GM23248 (cell line): ENCODE measurements at regions not wholly inside any gene's neighbourhood (a gene's known extent, or its start where the extent isn't known, plus 50 kb on each side); places are given as distances from the start of the nearest gene placed in this dataset.

Source experiments
- DNase-seq: peaks from one replicate; pipeline ENCODE4 v3.0.0-alpha.2; 2015
- H2AFZ ChIP-seq: fragments of 200-600 bp; sonication (generic); 2 replicates; pipeline ENCODE4 v1.6.1; 2016; ENCODE audit warnings: antibody characterized with exemption
- H3F3A ChIP-seq: fragments of 200-600 bp; sonication (generic); 2 replicates; pipeline ENCODE4 v1.6.1; 2016; ENCODE audit warnings: mild to moderate bottlenecking, antibody characterized with exemption, mixed run types; ENCODE audit not compliant: insufficient read depth
- H3K27ac ChIP-seq: fragments of 200-600 bp; sonication (generic); 2 replicates; pipeline ENCODE4 v1.5.1; 2016; ENCODE audit warnings: mild to moderate bottlenecking
- H3K27me3 ChIP-seq: fragments of 200-600 bp; sonication (generic); replicated peaks from 2 replicates; pipeline ENCODE4 v1.6.1; 2016; ENCODE audit warnings: mild to moderate bottlenecking; ENCODE audit not compliant: insufficient read depth
- H3K36me3 ChIP-seq: fragments of 200-600 bp; sonication (generic); 2 replicates; pipeline ENCODE4 v1.6.1; 2016; ENCODE audit warnings: low read depth, mild to moderate bottlenecking
- H3K4me1 ChIP-seq: fragments of 200-600 bp; sonication (generic); 2 replicates; pipeline ENCODE4 v1.6.1; 2016; ENCODE audit warnings: mild to moderate bottlenecking; ENCODE audit not compliant: insufficient read depth
- H3K4me2 ChIP-seq: fragments of 200-600 bp; sonication (generic); one replicate; pipeline ENCODE4 v1.6.1; 2016; ENCODE audit warnings: mild to moderate bottlenecking; ENCODE audit not compliant: unreplicated experiment
- H3K4me3 ChIP-seq: fragments of 200-600 bp; sonication (generic); 2 replicates; pipeline ENCODE4 v1.5.1; 2016; ENCODE audit warnings: mild to moderate bottlenecking
- H3K79me2 ChIP-seq: fragments of 200-600 bp; sonication (generic); 2 replicates; pipeline ENCODE4 v1.6.1; 2016; ENCODE audit warnings: mild to moderate bottlenecking; ENCODE audit not compliant: insufficient read depth
- H3K9ac ChIP-seq: fragments of 200-600 bp; sonication (generic); 2 replicates; pipeline ENCODE4 v1.6.1; 2016; ENCODE audit warnings: mild to moderate bottlenecking
- H3K9me2 ChIP-seq: fragments of 200-600 bp; sonication (generic); 2 replicates; pipeline ENCODE4 v1.6.1; 2016; ENCODE audit warnings: mixed run types, mild to moderate bottlenecking, moderate library complexity; ENCODE audit not compliant: insufficient read depth
- H3K9me3 ChIP-seq: fragments of 200-600 bp; sonication (generic); one replicate; pipeline ENCODE4 v1.6.1; 2017; ENCODE audit warnings: low read depth
- H4K20me1 ChIP-seq: fragments of 200-600 bp; sonication (generic); 2 replicates; pipeline ENCODE4 v1.6.0; 2016; ENCODE audit not compliant: insufficient read depth
- EZH2 ChIP-seq: fragments of 200-600 bp; sonication (generic); IDR thresholded peaks from 2 replicates; pipeline ENCODE4 v1.6.1; 2018; ENCODE audit warnings: antibody characterized with exemption, mild to moderate bottlenecking; ENCODE audit not compliant: insufficient read depth, poor library complexity, severe bottlenecking
- EZH2phosphoT487 ChIP-seq: fragments of 200-600 bp; sonication (generic); IDR thresholded peaks from 2 replicates; pipeline ENCODE4 v1.6.1; 2018; ENCODE audit warnings: antibody characterized with exemption, moderate library complexity, mild to moderate bottlenecking, low read depth; ENCODE audit not compliant: insufficient read depth
- WGBS, 2 experiments: methylation state at CpG; one replicate each; pipeline ENCODE4 v1.1.6; 2015 to 2017; ENCODE audit warnings: low lambda C conversion rate in 2 of 2, low coverage in 1 of 2; ENCODE audit errors: missing lambda C conversion rate in 2 of 2; 5-methylcytosine and 5-hydroxymethylcytosine counted together
- in situ Hi-C: fragments of 300-500 bp; cut with MboI; formaldehyde crosslinking; loops from 2 replicates; pipeline ENCODE4 v1.15.0; 2020

GRCh38 chr7:21281193-21281592 is 146.7 kb upstream of the SP4 start:
- Histone ChIP-seq H3K9me2 (no peaks in the 10 kb centered on the region), H3K36me3 (no peaks in the 10 kb centered on the region), H3K4me2 (no peak overlapping the region), H3F3A (no peaks in the 10 kb centered on the region), H3K27ac (no peak overlapping the region), H3K4me1 (no peaks in the 10 kb centered on the region), H3K9ac (no peak overlapping the region), H3K79me2 (no peaks in the 10 kb centered on the region), H3K4me3 (no peak overlapping the region), H4K20me1 (no peaks in the 10 kb centered on the region), H3K27me3 (no peaks in the 10 kb centered on the region), H3K9me3 (no peaks in the 10 kb centered on the region), H2AFZ (no peak overlapping the region)
- no peak for TF ChIP-seq EZH2
- TF ChIP-seq EZH2phosphoT487 = no peak
- in situ Hi-C loops = no loop called here
- no peak for DNase-seq

GRCh38 chr7:21293771-21294170 is 134.1 kb upstream of the SP4 start:
- H3K9ac ChIP-seq = no peak overlapping the region
- H3K27ac ChIP-seq = no peak overlapping the region
- no peaks in the 10 kb centered on the region for H3K79me2 ChIP-seq
- no peaks in the 10 kb centered on the region for H3K4me1 ChIP-seq
- H3F3A ChIP-seq = no peaks in the 10 kb centered on the region
- H3K4me2 ChIP-seq = no peak overlapping the region
- H3K9me2 ChIP-seq = no peaks in the 10 kb centered on the region
- H3K4me3 ChIP-seq = no peak overlapping the region
- WGBS, 2 experiments = 20 to 31% methylated on average over 3 of the region's 3 CpGs
- DNase-seq = no peak
- in situ Hi-C loops = no loop called here
- H4K20me1 ChIP-seq = no peaks in the 10 kb centered on the region; the same call in 1 of the 2 replicates
- no peak for TF ChIP-seq EZH2
- TF ChIP-seq EZH2phosphoT487 = no peak
- H3K9me3 ChIP-seq = no peaks in the 10 kb centered on the region
- no peak overlapping the region for H2AFZ ChIP-seq
- no peaks in the 10 kb centered on the region for H3K27me3 ChIP-seq
- H3K36me3 ChIP-seq = no peaks in the 10 kb centered on the region

GRCh38 chr7:21299766-21300165 is 128.1 kb upstream of the SP4 start:
- Histone ChIP-seq H3K36me3 (no peaks in the 10 kb centered on the region), H4K20me1 (no peaks in the 10 kb centered on the region; the same call in 1 of the 2 replicates), H3K9me2 (no peaks in the 10 kb centered on the region), H3K9me3 (no peaks in the 10 kb centered on the region), H3K27ac (no peak overlapping the region), H3K4me3 (no peak overlapping the region), H3K4me2 (no peak overlapping the region), H3K79me2 (no peaks in the 10 kb centered on the region), H3K9ac (no peak overlapping the region), H2AFZ (no peak overlapping the region), H3F3A (no peaks in the 10 kb centered on the region), H3K27me3 (no peaks in the 10 kb centered on the region), H3K4me1 (no peaks in the 10 kb centered on the region)
- WGBS, 2 experiments = 38 to 52% methylated on average over 5 of the region's 5 CpGs
- TF ChIP-seq EZH2 (no peak), EZH2phosphoT487 (no peak)
- in situ Hi-C loops = no loop called here
- DNase-seq = no peak

- no peak for TF ChIP-seq EZH2
- no peak for TF ChIP-seq EZH2phosphoT487
Observed at GRCh38 chr7:21300692-21301091, 127.2 kb upstream of the SP4 start.

GRCh38 chr7:21304808-21305375 is 123.0 kb upstream of the SP4 start:
- Histone ChIP-seq H3K36me3 (no peaks in the 10 kb centered on the region), H3K9ac (no peak overlapping the region), H3K4me3 (no peak overlapping the region), H3K4me1 (no peaks in the 10 kb centered on the region), H3K27me3 (no peaks in the 10 kb centered on the region), H3K9me2 (no peaks in the 10 kb centered on the region), H3K27ac (no peak overlapping the region), H3K9me3 (no peaks in the 10 kb centered on the region), H3K79me2 (no peaks in the 10 kb centered on the region), H3K4me2 (no peak overlapping the region), H3F3A (no peaks in the 10 kb centered on the region), H2AFZ (no peak overlapping the region), H4K20me1 (no peaks in the 10 kb centered on the region)
- no peak for DNase-seq
- no peak for TF ChIP-seq EZH2
- no peak for TF ChIP-seq EZH2phosphoT487
- in situ Hi-C loops = no loop called here
- WGBS, 2 experiments = 12 to 15% methylated on average over 4 of the region's 4 CpGs

More at GRCh38 chr7:21300692-21301091, 127.2 kb upstream of the SP4 start:
- no peaks in the 10 kb centered on the region for H3K79me2 ChIP-seq
- no peak overlapping the region for H3K4me2 ChIP-seq
- no peak for DNase-seq
- H3K9me3 ChIP-seq = no peaks in the 10 kb centered on the region
- no peak overlapping the region for H3K9ac ChIP-seq
- H3K4me3 ChIP-seq = no peak overlapping the region
- no peaks in the 10 kb centered on the region for H3K9me2 ChIP-seq
- no peaks in the 10 kb centered on the region for H3K27me3 ChIP-seq
- H4K20me1 ChIP-seq = no peaks in the 10 kb centered on the region; the same call in 1 of the 2 replicates
- no peak overlapping the region for H2AFZ ChIP-seq
- in situ Hi-C loops = no loop called here
- no peaks in the 10 kb centered on the region for H3K36me3 ChIP-seq
- H3K4me1 ChIP-seq = no peaks in the 10 kb centered on the region
- H3F3A ChIP-seq = no peaks in the 10 kb centered on the region
- WGBS, 2 experiments = 11 to 21% methylated on average over 2 of the region's 2 CpGs
- H3K27ac ChIP-seq = no peak overlapping the region
